ENCODE measurements at regions not wholly inside any gene's neighbourhood (a gene's known extent, or its start where the extent isn't known, plus 50 kb on each side); places are given as distances from the start of the nearest gene placed in this dataset.
"Not testable (repeated sequence)": the region's sequence is repeated elsewhere in the genome, so short reads cannot be mapped to it uniquely, and the experiment has no call there.

- no peak for DNase-seq
Observed at GRCh38 chr7:136400877-136401276, 423.7 kb upstream of the MTPN start.

GRCh38 chr7:136399385-136399784 is 422.2 kb upstream of the MTPN start:
- DNase-seq = no peak

GRCh38 chr7:136392856-136393255 is 415.7 kb upstream of the MTPN start:
- no peak for DNase-seq

GRCh38 chr7:136391371-136391770 is 414.2 kb upstream of the MTPN start:
- no peak for DNase-seq

GRCh38 chr7:136389933-136390332 is 412.8 kb upstream of the MTPN start:
- DNase-seq = no peak

- DNase-seq = no peak
Observed at GRCh38 chr7:136386876-136387275, 409.7 kb upstream of the MTPN start.

GRCh38 chr7:136371409-136371808 is 394.2 kb upstream of the MTPN start:
- not testable (repeated sequence) for DNase-seq

- no peak for DNase-seq
Observed at GRCh38 chr7:136370137-136370536, 393.0 kb upstream of the MTPN start.

- DNase-seq = no peak
Observed at GRCh38 chr7:136369225-136369624, 392.1 kb upstream of the MTPN start.

GRCh38 chr7:136359333-136359903 is 382.3 kb upstream of the MTPN start:
- no peak for DNase-seq

GRCh38 chr7:136353287-136353686 is 376.1 kb upstream of the MTPN start:
- DNase-seq = no peak

- DNase-seq = no peak
Observed at GRCh38 chr7:136348542-136349192, 371.5 kb upstream of the MTPN start.

GRCh38 chr7:136348142-136348541 is 371.0 kb upstream of the MTPN start:
- no peak for DNase-seq

- DNase-seq = no peak
Observed at GRCh38 chr7:136347488-136347887, 370.3 kb upstream of the MTPN start.

- no peak for DNase-seq
Observed at GRCh38 chr7:136342251-136342650, 365.1 kb upstream of the MTPN start.

GRCh38 chr7:136339464-136339863 is 362.3 kb upstream of the MTPN start:
- no peak for DNase-seq

- DNase-seq = no peak
Observed at GRCh38 chr7:136336932-136337331, 359.8 kb upstream of the MTPN start.

GRCh38 chr7:136333636-136334035 is 356.5 kb upstream of the MTPN start:
- DNase-seq = no peak

GRCh38 chr7:136326045-136326609 is 349.0 kb upstream of the MTPN start:
- no peak for DNase-seq

- no peak for DNase-seq
Observed at GRCh38 chr7:136325578-136325977, 348.4 kb upstream of the MTPN start.

GRCh38 chr7:136325027-136325426 is 347.9 kb upstream of the MTPN start:
- DNase-seq = no peak

GRCh38 chr7:136324073-136324704 is 347.0 kb upstream of the MTPN start:
- no peak for DNase-seq

GRCh38 chr7:136312592-136312991 is 335.4 kb upstream of the MTPN start:
- DNase-seq = no peak

GRCh38 chr7:136309407-136309806 is 332.2 kb upstream of the MTPN start:
- no peak for DNase-seq

Data from fibroblast of skin of scalp (primary cell).